Tibial artery (tissue), 4 donors: ENCODE measurements at regions not wholly inside any gene's neighbourhood (a gene's known extent, or its start where the extent isn't known, plus 50 kb on each side); places are given as distances from the start of the nearest gene placed in this dataset.

Source experiments
- DNase-seq, 2 donors: peaks; one replicate each; pipeline ENCODE4 v3.0.0-alpha.2; 2019
- H3K27ac ChIP-seq, 2 donors: fragments of 200-600 bp; sonication (generic) in 1 of 2; 1 replicate in 1 of 2; 2 replicates in 1 of 2; pipeline ENCODE4 v1.5.1; 2018 to 2019; ENCODE audit warnings: mild to moderate bottlenecking in 1 of 2
- H3K27me3 ChIP-seq, 2 donors: fragments of 200-600 bp; sonication (generic) in 1 of 2; one replicate each; pipeline versions ENCODE4 v1.5.1 to v1.6.0; 2016 to 2019
- H3K36me3 ChIP-seq, 3 donors: fragments of 200-600 bp; sonication (generic) in 2 of 3; one replicate each; pipeline ENCODE4 v1.5.1; 2016 to 2019; ENCODE audit warnings: mild to moderate bottlenecking in 2 of 3
- H3K4me1 ChIP-seq, 4 donors: fragments of 200-600 bp; sonication (generic) in 2 of 4; 1 replicate in 3 of 4; 2 replicates in 1 of 4; pipeline ENCODE4 v1.5.1; 2016 to 2019
- H3K4me3 ChIP-seq, 2 donors: fragments of 200-600 bp; sonication (generic) in 1 of 2; 1 replicate in 1 of 2; 2 replicates in 1 of 2; pipeline ENCODE4 v1.5.1; 2018 to 2019; ENCODE audit warnings: mild to moderate bottlenecking in 2 of 2
- H3K9me3 ChIP-seq, 3 donors: fragments of 200-600 bp; sonication (generic) in 1 of 3; one replicate each; pipeline ENCODE4 v1.5.1; 2016 to 2019
- CTCF ChIP-seq, 2 experiments: fragments of 200-600 bp in 1 of 2; fragments of 450-650 bp in 1 of 2; IDR thresholded peaks; one replicate each; pipeline ENCODE4 v1.5.1; 2017 to 2019; ENCODE audit warnings: antibody characterized with exemption in 2 of 2, mild to moderate bottlenecking in 1 of 2, moderate library complexity in 1 of 2
- intact Hi-C: fragments of 100-400 bp; cut with DNase I; formaldehyde crosslinking; loops from one replicate; pipeline ENCODE4 v1.15.0; 2023; ENCODE audit warnings: low total_unique reads

GRCh38 chr6:155939253-155939652, 483.6 kb upstream of the NOX3 start:
- H3K27me3 ChIP-seq: no peaks in the 10 kb centered on the region
- intact Hi-C loops: no loop called here
- H3K9me3 ChIP-seq: no peaks in the 10 kb centered on the region
- H3K27ac ChIP-seq: no peak overlapping the region
- H3K36me3 ChIP-seq: no peaks in the 10 kb centered on the region
- H3K4me3 ChIP-seq: no peak overlapping the region
- no peak for DNase-seq
- peaks cover 0 to 29% (median 7%) of the 10 kb centered on the region in 4 donors for H3K4me1 ChIP-seq
- no peak for TF ChIP-seq CTCF (IDR thresholded peaks at IDR 0.05)

GRCh38 chr6:155936551-155936950, 480.9 kb upstream of the NOX3 start:
- DNase-seq: peak; percentile 32 to 80

GRCh38 chr6:155936127-155936526, 480.5 kb upstream of the NOX3 start:
- peak overlapping the region in 1 of 2 donors; percentile 44 for H3K27ac ChIP-seq
- no peaks in the 10 kb centered on the region for H3K36me3 ChIP-seq
- peaks cover 0 to 24% (median 7%) of the 10 kb centered on the region in 4 donors for H3K4me1 ChIP-seq
- H3K4me3 ChIP-seq: no peak overlapping the region
- TF ChIP-seq CTCF (IDR thresholded peaks at IDR 0.05): no peak
- H3K9me3 ChIP-seq: no peaks in the 10 kb centered on the region
- no peaks in the 10 kb centered on the region for H3K27me3 ChIP-seq
- DNase-seq: no peak
- intact Hi-C loops: no loop called here

More at GRCh38 chr6:155936551-155936950, 480.9 kb upstream of the NOX3 start:
- no peaks in the 10 kb centered on the region for H3K36me3 ChIP-seq
- peaks cover 0 to 24% (median 7%) of the 10 kb centered on the region in 4 donors for H3K4me1 ChIP-seq
- intact Hi-C loops: no loop called here
- H3K4me3 ChIP-seq: no peak overlapping the region
- H3K27ac ChIP-seq: peak overlapping the region; percentile 39 to 44
- no peak for TF ChIP-seq CTCF (IDR thresholded peaks at IDR 0.05)
- no peaks in the 10 kb centered on the region for H3K9me3 ChIP-seq
- no peaks in the 10 kb centered on the region for H3K27me3 ChIP-seq

- no peaks in the 10 kb centered on the region for H3K9me3 ChIP-seq
- no peaks in the 10 kb centered on the region for H3K36me3 ChIP-seq
- no peaks in the 10 kb centered on the region for H3K27me3 ChIP-seq
- no peak overlapping the region for H3K27ac ChIP-seq
- intact Hi-C loops: no loop called here
- no peak for TF ChIP-seq CTCF (IDR thresholded peaks at IDR 0.05)
- no peaks in the 10 kb centered on the region for H3K4me1 ChIP-seq
- H3K4me3 ChIP-seq: no peak overlapping the region
- DNase-seq: no peak
Observed at GRCh38 chr6:155916846-155917624, 461.4 kb upstream of the NOX3 start.

- TF ChIP-seq CTCF (IDR thresholded peaks at IDR 0.05): no peak
- Histone ChIP-seq H3K36me3 (no peaks in the 10 kb centered on the region), H3K27ac (no peak overlapping the region), H3K27me3 (no peaks in the 10 kb centered on the region), H3K4me1 (no peaks in the 10 kb centered on the region), H3K4me3 (no peak overlapping the region), H3K9me3 (no peaks in the 10 kb centered on the region)
- no peak for DNase-seq
- intact Hi-C loops: no loop called here
Observed at GRCh38 chr6:155915651-155916050, 460.0 kb upstream of the NOX3 start.
